Liver (tissue), 8 donors: ENCODE measurements at regions not wholly inside any gene's neighbourhood (a gene's known extent, or its start where the extent isn't known, plus 50 kb on each side); places are given as distances from the start of the nearest gene placed in this dataset.

Experiments used
- DNase-seq: peaks from one replicate; pipeline ENCODE4 v3.0.0-alpha.2; 2017; ENCODE audit warnings: low spot score
- H3K27ac ChIP-seq, 2 donors: one replicate each; pipeline ENCODE4 v1.7.0; 2013; ENCODE audit warnings: inconsistent platforms in 2 of 2, low read length in 2 of 2, control low read depth in 1 of 2, low read depth in 1 of 2, mild to moderate bottlenecking in 1 of 2
- H3K27me3 ChIP-seq, 4 donors: one replicate each; pipeline versions ENCODE4 v1.6.1 to v1.7.0; 2013; ENCODE audit warnings: low read length in 3 of 4, inconsistent platforms in 1 of 4, mild to moderate bottlenecking in 1 of 4, moderate library complexity in 1 of 4; ENCODE audit not compliant: control insufficient read depth in 4 of 4, insufficient read depth in 4 of 4
- H3K36me3 ChIP-seq, 4 donors: one replicate each; pipeline versions ENCODE4 v1.6.1 to v1.7.0; 2013; ENCODE audit warnings: low read length in 3 of 4, mild to moderate bottlenecking in 3 of 4, low read depth in 1 of 4, moderate library complexity in 1 of 4; ENCODE audit not compliant: control insufficient read depth in 4 of 4, insufficient read depth in 3 of 4
- H3K4me1 ChIP-seq, 4 donors: one replicate each; pipeline versions ENCODE4 v1.6.1 to v1.7.0; 2013; ENCODE audit warnings: low read length in 3 of 4, mild to moderate bottlenecking in 3 of 4, moderate library complexity in 1 of 4; ENCODE audit not compliant: control insufficient read depth in 4 of 4, insufficient read depth in 4 of 4
- H3K4me3 ChIP-seq, 3 donors: one replicate each; pipeline versions ENCODE4 v1.6.1 to v1.7.0; 2013; ENCODE audit warnings: low read length in 3 of 3, control low read depth in 1 of 3, low read depth in 1 of 3, mild to moderate bottlenecking in 1 of 3
- H3K9ac ChIP-seq, 2 donors: one replicate each; pipeline ENCODE4 v1.7.0; 2013; ENCODE audit warnings: low read length in 2 of 2, mild to moderate bottlenecking in 2 of 2, moderate library complexity in 2 of 2, control low read depth in 1 of 2, low read depth in 1 of 2
- H3K9me3 ChIP-seq, 4 donors: one replicate each; pipeline versions ENCODE4 v1.6.1 to v1.7.0; 2013; ENCODE audit warnings: low read length in 3 of 4; ENCODE audit not compliant: control insufficient read depth in 4 of 4
- EGR1 ChIP-seq, 2 donors: IDR thresholded peaks; 2 replicates each; pipeline ENCODE4 v1.6.1; 2016 to 2018; ENCODE audit warnings: antibody characterized with exemption in 2 of 2, low read depth in 2 of 2
- FOXA1 ChIP-seq: IDR thresholded peaks from 2 replicates; pipeline ENCODE4 v1.6.1; 2016; ENCODE audit warnings: antibody characterized with exemption
- FOXA2 ChIP-seq: IDR thresholded peaks from 2 replicates; pipeline ENCODE4 v1.6.1; 2016; ENCODE audit warnings: antibody characterized with exemption
- GABPA ChIP-seq, 2 donors: IDR thresholded peaks in 1 of 2; conservative IDR thresholded peaks in 1 of 2; 2 replicates each; pipeline ENCODE4 v1.6.1; 2016; ENCODE audit warnings: antibody characterized with exemption in 2 of 2, mild to moderate bottlenecking in 1 of 2, moderate library complexity in 1 of 2
- HNF4A ChIP-seq, 2 donors: conservative IDR thresholded peaks; 2 replicates each; pipeline ENCODE4 v1.6.1; 2016; ENCODE audit warnings: antibody characterized with exemption in 2 of 2, mild to moderate bottlenecking in 2 of 2
- HNF4G ChIP-seq: IDR thresholded peaks from 2 replicates; pipeline ENCODE4 v1.6.1; 2016; ENCODE audit warnings: antibody characterized with exemption
- JUND ChIP-seq, 2 donors: IDR thresholded peaks; 2 replicates each; pipeline ENCODE4 v1.6.1; 2016; ENCODE audit warnings: antibody characterized with exemption in 2 of 2
- NR2F2 ChIP-seq: IDR thresholded peaks from 2 replicates; pipeline ENCODE4 v1.6.1; 2016; ENCODE audit warnings: antibody characterized with exemption
- RAD21 ChIP-seq, 2 donors: IDR thresholded peaks; 2 replicates each; pipeline ENCODE4 v1.6.1; 2016; ENCODE audit warnings: antibody characterized with exemption in 2 of 2, mild to moderate bottlenecking in 2 of 2
- RXRA ChIP-seq, 2 donors: IDR thresholded peaks; 2 replicates each; pipeline ENCODE4 v1.6.1; 2017 to 2018; ENCODE audit warnings: antibody characterized with exemption in 2 of 2, mild to moderate bottlenecking in 1 of 2
- SP1 ChIP-seq: IDR thresholded peaks from 2 replicates; pipeline ENCODE4 v1.6.1; 2018; ENCODE audit warnings: antibody characterized with exemption, mild to moderate bottlenecking
- TAF1 ChIP-seq: conservative IDR thresholded peaks from 2 replicates; pipeline ENCODE4 v1.6.1; 2016; ENCODE audit warnings: antibody characterized with exemption, mild to moderate bottlenecking
- YY1 ChIP-seq: IDR thresholded peaks from 2 replicates; pipeline ENCODE4 v1.6.1; 2016; ENCODE audit warnings: antibody characterized with exemption, mild to moderate bottlenecking
- WGBS: extraction: QIAGEN DNeasy Blood & Tissue Kit; methylation state at CpG from one replicate; pipeline ENCODE4 v1.1.7; 2013; 5-methylcytosine and 5-hydroxymethylcytosine counted together
- TF ChIP-seq, protein P1 (sequence below): fragments of 150-350 bp; IDR thresholded peaks from 2 replicates; pipeline ENCODE4 v1.5.1; 2017; ENCODE audit warnings: improper control_type of control experiment, low read depth, low read length; ENCODE audit not compliant: missing input control
- TF ChIP-seq, protein P2 (sequence below): IDR thresholded peaks from 2 replicates; pipeline ENCODE4 v1.6.1; 2016; ENCODE audit warnings: antibody characterized with exemption, mild to moderate bottlenecking
- TF ChIP-seq, protein P3 (sequence below): IDR thresholded peaks from 2 replicates; pipeline ENCODE4 v1.6.1; 2016; ENCODE audit warnings: antibody characterized with exemption
- TF ChIP-seq, protein P4 (sequence below): IDR thresholded peaks from 2 replicates; pipeline ENCODE4 v1.6.1; 2016; ENCODE audit warnings: antibody characterized with exemption
- TF ChIP-seq, protein P5 (sequence below): IDR thresholded peaks from 2 replicates; pipeline ENCODE4 v1.6.1; 2016; ENCODE audit warnings: antibody characterized with exemption
- donor health status: healthy.
- donor health status: healthy.
- donor health status: healthy.
- donor health status: healthy.
- donor health status: healthy.

DNA sequence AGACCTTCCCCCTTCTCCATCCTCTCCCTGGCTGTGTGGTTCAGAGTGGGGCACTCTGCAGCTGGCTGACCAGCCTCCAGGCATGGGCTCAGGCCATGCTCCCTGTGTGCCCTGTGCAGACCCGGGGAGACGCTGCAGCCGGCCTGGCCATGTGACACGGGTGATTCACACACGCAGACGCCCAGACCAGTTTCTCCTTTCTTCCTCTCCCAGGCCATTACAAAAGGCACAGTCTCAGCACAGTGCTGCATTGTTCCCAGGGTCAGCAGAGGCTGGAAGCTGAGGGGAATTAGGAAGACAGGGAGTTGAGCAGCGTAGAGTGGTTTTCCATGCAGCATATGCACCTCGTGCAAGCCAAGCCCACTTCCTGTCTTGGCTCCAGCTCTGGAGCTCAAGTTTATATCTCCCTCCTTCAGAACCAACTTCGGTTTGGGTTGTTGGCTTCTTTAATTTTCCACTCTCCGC lies 288.5 kb downstream of the TNS1 start:
- H3K9ac ChIP-seq: no peak overlapping the region
- WGBS: 66% methylated on average over 10 of the region's 10 CpGs
- peaks cover 0 to 6% (median 1%) of the 10 kb centered on the region in 4 donors for H3K4me1 ChIP-seq
- no peak for DNase-seq
- TF ChIP-seq RAD21 (IDR thresholded peaks at IDR 0.05) (no peak), GABPA (IDR thresholded peaks at IDR 0.05 in 1 of 2, conservative IDR thresholded peaks at IDR 0.05 in 1 of 2) (no peak), FOXA2 (no peak), NR2F2 (no peak), HNF4A (conservative IDR thresholded peaks at IDR 0.05) (no peak), HNF4G (no peak), SP1 (no peak), JUND (IDR thresholded peaks at IDR 0.05) (no peak), RXRA (IDR thresholded peaks at IDR 0.05) (no peak), TAF1 (no peak), FOXA1 (no peak), YY1 (no peak), EGR1 (IDR thresholded peaks at IDR 0.05; ENCODE audit: low read depth in 2 of 2) (no peak)
- TF ChIP-seq, protein P1, sequence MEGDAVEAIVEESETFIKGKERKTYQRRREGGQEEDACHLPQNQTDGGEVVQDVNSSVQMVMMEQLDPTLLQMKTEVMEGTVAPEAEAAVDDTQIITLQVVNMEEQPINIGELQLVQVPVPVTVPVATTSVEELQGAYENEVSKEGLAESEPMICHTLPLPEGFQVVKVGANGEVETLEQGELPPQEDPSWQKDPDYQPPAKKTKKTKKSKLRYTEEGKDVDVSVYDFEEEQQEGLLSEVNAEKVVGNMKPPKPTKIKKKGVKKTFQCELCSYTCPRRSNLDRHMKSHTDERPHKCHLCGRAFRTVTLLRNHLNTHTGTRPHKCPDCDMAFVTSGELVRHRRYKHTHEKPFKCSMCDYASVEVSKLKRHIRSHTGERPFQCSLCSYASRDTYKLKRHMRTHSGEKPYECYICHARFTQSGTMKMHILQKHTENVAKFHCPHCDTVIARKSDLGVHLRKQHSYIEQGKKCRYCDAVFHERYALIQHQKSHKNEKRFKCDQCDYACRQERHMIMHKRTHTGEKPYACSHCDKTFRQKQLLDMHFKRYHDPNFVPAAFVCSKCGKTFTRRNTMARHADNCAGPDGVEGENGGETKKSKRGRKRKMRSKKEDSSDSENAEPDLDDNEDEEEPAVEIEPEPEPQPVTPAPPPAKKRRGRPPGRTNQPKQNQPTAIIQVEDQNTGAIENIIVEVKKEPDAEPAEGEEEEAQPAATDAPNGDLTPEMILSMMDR: no peak
- TF ChIP-seq, protein P2, sequence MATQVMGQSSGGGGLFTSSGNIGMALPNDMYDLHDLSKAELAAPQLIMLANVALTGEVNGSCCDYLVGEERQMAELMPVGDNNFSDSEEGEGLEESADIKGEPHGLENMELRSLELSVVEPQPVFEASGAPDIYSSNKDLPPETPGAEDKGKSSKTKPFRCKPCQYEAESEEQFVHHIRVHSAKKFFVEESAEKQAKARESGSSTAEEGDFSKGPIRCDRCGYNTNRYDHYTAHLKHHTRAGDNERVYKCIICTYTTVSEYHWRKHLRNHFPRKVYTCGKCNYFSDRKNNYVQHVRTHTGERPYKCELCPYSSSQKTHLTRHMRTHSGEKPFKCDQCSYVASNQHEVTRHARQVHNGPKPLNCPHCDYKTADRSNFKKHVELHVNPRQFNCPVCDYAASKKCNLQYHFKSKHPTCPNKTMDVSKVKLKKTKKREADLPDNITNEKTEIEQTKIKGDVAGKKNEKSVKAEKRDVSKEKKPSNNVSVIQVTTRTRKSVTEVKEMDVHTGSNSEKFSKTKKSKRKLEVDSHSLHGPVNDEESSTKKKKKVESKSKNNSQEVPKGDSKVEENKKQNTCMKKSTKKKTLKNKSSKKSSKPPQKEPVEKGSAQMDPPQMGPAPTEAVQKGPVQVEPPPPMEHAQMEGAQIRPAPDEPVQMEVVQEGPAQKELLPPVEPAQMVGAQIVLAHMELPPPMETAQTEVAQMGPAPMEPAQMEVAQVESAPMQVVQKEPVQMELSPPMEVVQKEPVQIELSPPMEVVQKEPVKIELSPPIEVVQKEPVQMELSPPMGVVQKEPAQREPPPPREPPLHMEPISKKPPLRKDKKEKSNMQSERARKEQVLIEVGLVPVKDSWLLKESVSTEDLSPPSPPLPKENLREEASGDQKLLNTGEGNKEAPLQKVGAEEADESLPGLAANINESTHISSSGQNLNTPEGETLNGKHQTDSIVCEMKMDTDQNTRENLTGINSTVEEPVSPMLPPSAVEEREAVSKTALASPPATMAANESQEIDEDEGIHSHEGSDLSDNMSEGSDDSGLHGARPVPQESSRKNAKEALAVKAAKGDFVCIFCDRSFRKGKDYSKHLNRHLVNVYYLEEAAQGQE: no peak
- TF ChIP-seq, protein P3, sequence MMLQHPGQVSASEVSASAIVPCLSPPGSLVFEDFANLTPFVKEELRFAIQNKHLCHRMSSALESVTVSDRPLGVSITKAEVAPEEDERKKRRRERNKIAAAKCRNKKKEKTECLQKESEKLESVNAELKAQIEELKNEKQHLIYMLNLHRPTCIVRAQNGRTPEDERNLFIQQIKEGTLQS: no peak
- TF ChIP-seq, protein P4, sequence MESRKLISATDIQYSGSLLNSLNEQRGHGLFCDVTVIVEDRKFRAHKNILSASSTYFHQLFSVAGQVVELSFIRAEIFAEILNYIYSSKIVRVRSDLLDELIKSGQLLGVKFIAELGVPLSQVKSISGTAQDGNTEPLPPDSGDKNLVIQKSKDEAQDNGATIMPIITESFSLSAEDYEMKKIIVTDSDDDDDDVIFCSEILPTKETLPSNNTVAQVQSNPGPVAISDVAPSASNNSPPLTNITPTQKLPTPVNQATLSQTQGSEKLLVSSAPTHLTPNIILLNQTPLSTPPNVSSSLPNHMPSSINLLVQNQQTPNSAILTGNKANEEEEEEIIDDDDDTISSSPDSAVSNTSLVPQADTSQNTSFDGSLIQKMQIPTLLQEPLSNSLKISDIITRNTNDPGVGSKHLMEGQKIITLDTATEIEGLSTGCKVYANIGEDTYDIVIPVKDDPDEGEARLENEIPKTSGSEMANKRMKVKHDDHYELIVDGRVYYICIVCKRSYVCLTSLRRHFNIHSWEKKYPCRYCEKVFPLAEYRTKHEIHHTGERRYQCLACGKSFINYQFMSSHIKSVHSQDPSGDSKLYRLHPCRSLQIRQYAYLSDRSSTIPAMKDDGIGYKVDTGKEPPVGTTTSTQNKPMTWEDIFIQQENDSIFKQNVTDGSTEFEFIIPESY: no peak
- TF ChIP-seq, protein P5, sequence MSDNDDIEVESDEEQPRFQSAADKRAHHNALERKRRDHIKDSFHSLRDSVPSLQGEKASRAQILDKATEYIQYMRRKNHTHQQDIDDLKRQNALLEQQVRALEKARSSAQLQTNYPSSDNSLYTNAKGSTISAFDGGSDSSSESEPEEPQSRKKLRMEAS: no peak
- H3K27ac ChIP-seq: no peak overlapping the region
- no peaks in the 10 kb centered on the region for H3K27me3 ChIP-seq
- H3K36me3 ChIP-seq: no peaks in the 10 kb centered on the region
- H3K9me3 ChIP-seq: no peaks in the 10 kb centered on the region
- no peak overlapping the region for H3K4me3 ChIP-seq
